Stimulated activated CD4-positive, alpha-beta T cell treated with anti-CD3 and anti-CD28 coated beads, Interleukin-1b, Interleukin-23, amount 100 ng/mL, for 1 hour (primary cell): ENCODE measurements at regions not wholly inside any gene's neighbourhood (a gene's known extent, or its start where the extent isn't known, plus 50 kb on each side); places are given as distances from the start of the nearest gene placed in this dataset.
A peak's percentile ranks its signal among the peaks of the same experiment; 100 is the strongest.
"Not testable (repeated sequence)": the region's sequence is repeated elsewhere in the genome, so short reads cannot be mapped to it uniquely, and the experiment has no call there.

Source experiments
- DNase-seq, 2 donors: peaks; one replicate each; pipeline ENCODE4 v3.0.0-alpha.2; 2020; ENCODE audit warnings: low read depth in 2 of 2

DNA sequence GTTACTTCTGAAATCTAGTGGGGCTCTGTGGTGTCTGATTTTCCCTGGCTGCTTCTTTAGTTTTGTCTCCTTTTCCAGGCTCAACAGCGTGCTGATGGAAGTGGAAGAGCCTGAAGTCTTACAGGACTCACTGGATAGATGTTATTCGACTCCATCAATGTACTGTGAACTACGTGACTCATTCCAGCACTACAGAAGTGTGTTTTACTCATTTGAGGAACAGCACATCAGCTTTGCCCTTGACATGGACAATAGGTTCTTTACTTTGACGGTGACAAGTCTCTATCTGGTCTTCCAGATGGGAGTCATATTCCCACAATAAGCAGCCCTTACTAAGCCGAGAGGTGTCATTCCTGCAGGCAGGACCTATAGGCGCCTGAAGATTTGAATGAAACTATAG is 51.1 kb downstream of the NBPF8 start:
- not testable (repeated sequence) for DNase-seq

- not testable (repeated sequence) for DNase-seq
Observed at GRCh38 chr1:120477663-120478062, 62.8 kb downstream of the NBPF8 start.

GRCh38 chr1:120478400-120478799 is 63.6 kb downstream of the NBPF8 start:
- not testable (repeated sequence) for DNase-seq

DNA sequence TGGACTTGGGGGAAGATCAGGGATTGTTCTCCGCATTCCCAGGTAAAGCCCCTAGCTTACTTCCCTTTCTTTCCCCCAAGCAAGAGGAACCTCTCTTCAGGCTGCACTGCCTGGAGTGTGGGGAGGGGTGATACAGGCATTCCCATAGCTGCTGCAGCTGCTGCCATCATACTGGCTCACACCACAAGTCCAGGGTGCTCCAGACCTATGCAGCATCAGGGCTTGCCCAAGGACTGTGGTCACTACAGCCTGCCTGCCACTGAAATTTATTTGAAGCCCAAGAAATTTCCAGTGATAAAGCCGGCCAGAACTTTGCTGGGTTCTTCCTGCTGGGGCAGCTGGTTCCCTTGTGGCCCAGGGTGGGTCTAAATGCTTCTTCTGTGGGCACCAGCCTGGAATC is 72.7 kb downstream of the NBPF8 start:
- DNase-seq: not testable (repeated sequence)

DNA sequence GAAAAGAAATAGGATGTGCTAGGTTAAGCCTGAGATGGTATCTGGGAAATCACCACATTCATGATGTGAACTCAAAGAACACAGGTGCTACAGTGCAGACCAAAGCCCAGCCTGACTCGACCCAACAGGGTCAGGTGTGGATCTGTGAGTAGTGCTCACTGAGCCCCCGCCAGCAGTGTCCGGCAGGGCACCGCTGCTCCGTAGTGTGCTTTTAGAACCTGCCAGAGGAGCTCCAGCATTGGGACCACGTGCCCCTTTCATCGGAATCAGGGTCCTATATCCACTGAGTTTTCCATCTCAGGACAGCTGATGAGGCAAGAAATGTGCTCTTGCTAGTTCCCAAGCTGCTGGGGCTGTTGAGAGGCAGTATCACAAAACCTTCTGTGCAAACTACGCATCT is 74.4 kb downstream of the NBPF8 start:
- DNase-seq: not testable (repeated sequence)

DNA sequence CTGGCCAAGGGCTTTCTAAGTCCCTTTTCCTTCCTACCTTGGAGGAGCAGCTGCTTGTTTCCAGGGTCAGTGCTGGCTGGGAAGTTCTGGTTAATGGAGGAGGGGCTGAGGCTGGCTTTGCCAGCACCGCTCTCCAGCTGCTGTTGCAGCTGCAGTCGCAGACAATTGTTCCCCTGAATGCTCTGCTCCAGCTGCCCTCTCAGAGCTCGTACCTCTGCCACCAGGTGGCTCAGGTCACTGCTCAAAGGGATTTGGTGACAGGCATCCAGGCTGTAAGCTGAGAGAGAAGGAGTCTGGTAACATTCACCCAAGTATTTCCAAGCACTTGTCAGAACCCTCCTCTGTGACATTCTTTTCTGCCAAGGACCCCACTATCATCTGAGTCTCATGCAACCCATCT is 82.3 kb downstream of the NBPF8 start:
- DNase-seq: not testable (repeated sequence)

DNA sequence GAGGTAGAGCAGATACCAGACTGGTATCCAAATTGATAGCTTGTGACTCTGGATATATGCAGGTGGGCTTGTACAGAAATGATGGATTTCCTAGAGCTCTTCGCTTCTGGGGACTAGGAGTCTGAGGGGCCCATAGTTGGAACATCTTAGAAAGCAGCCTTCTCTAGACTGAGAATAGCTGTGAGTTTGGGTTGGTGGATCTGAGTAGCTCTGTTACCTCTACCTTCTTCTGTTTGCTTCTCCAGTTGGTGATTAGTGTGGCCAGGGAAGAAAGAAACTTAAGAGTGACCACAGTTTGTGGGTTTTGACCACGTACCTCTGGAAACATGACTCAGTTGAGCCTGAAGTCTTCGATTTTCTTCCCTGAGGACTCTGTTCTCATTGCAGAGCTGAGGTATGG is 88.4 kb downstream of the NBPF8 start:
- not testable (repeated sequence) for DNase-seq

DNA sequence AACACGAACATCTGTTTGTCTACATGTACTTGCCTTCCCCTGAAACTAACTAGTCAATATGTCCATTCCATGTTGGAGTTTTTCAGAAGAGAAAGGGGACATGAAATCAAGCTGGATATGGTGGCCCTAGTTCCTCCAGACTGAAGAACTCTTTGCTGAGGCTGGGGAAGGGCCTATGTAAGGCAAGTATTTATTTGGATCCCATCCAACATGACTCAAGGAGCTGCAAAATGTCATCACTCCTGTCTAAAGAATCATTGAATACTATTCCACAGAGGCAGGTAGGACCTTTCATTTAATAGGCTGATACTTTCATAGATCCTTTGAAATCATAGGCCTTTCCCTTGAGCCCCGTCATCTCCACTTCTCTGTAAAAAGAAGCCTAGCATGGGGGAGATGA is 91.5 kb downstream of the NBPF8 start:
- not testable (repeated sequence) for DNase-seq

DNA sequence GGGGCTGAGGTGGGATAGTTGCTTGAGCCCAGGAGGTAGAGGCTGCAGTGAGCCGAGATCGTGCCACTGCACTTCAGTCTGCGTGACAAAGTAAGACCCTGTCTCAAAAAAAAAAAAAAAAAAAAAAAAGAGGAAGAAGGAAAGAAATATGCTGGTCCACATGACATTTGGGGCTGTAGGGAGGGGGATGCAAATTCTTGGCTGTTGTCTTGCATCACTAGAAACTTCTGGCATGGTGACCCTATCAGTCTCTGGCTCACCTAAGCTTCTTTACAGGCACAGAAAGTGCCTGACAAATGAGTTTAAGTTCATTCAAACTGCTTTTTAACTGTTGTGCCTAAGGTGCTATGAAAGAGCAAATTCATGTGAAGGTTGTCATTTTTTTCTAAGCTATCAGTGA is 93.5 kb downstream of the NBPF8 start:
- not testable (repeated sequence) for DNase-seq

DNA sequence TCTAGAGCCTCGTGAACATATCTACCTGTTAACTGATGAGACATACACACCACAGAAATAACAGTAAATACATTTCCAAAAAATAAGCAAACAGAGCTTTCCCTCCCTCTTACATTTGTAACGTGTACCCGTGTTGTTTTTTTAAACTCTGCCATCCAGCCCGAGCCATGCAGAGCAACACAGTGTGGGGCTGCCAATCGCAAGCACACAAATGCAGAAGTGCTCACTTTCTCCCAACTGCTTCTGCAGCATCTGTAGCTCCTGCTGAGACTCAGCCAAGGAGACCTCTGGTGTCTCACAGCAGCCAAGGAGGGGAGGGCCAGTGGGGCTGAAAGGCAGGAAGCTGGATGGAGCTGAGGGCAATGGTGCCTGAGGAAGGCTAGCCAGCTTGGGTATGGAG is 94.4 kb downstream of the NBPF8 start:
- not testable (repeated sequence) for DNase-seq

DNA sequence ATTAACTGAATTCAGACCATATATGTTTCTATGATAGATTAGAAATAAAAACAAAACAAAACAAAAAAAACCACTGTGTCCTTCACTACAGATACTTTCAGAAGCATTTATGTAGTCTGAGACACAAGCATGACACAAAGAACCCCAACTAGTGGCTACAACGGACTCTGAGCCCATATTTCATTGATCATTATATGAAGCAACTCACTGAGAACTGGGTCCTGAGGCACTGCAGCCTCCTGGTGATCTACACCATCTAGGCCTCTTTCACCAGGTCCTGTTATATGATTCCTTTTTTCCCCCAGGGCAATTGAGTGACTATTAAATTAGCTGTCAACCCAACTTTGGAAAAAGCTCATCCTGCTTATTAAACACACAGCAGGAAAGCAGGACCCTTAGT is 98.3 kb downstream of the NBPF8 start:
- DNase-seq: not testable (repeated sequence)

DNA sequence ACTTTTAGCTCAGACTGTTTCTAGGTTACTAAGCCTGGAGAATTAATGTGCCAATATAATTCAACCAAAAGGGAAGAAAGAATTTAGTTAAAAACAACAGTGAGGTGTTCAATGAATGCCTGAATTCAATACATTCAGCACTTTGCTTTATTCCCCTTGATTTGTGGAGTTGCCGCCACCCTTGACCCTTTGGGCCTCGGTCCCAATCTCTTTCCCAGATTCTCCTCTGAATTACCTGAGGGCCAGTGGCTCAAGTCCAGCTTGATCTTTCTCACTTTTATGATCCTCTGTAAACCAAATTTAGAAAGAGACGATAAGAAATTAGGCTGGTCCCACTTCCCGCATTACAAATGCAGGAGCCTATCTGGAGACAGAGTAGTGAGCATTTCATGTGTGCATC is 98.7 kb downstream of the NBPF8 start:
- not testable (repeated sequence) for DNase-seq

- not testable (repeated sequence) for DNase-seq
Observed at GRCh38 chr1:120519196-120519595, 104.4 kb downstream of the NBPF8 start.

DNA sequence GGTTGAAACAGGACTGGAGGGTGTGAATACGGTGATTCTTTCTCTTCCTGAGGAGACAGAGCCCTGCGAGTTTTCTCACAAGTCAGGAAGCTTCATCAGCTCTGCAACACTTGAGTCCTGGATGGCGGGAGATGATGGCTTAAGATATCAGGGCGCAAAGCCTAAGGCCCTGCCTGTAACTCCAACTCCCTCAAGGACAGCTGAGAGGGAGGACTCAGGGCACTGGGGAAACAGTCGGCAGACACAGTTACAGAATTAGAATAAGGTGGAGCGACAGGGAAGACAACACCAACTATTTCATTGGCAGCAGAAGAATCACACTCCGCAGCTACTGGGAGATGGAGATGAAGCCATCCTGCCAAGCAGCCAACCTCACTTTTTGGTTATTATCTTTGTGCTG is 109.6 kb downstream of the NBPF8 start:
- not testable (repeated sequence) for DNase-seq

DNA sequence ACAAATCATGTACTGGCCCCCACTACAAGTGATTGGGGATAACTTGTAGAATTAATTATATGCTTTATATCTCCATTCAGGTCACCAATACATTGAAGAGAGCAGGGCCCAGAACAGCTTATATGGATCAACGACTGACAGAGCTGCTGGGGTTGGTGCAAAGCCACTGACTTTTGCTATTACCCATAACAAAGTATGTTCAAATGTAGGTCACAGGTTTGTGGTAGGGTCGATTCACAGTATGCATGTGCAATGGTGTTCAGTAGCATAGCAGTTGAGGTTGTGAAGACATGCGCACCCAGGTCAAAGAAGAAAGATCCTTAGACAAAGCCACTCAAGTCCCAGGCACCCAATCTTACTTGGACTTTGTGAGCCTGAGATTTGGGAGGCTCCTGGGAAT is 110.6 kb downstream of the NBPF8 start:
- DNase-seq: not testable (repeated sequence)

GRCh38 chr1:120529475-120530089 is 114.7 kb downstream of the NBPF8 start:
- not testable (repeated sequence) for DNase-seq

DNA sequence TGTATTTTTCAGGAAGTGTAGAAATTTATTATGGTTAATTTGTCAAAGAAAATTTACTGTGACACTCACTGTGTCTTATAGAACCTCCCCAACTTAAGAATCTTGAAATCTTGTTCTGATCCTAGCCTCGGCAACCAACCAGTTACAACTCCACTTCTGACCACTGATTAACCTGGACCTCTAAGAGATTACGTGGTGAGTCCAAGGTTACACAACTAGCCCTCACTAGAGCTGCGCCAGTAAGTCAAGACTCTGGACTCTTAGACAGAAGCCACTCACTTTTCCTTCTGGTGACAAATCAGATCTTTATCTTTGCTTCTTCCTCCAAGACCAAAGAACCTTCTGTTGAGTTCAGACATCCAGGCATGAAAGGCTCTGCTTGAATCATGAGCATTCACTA is 116.6 kb downstream of the NBPF8 start:
- not testable (repeated sequence) for DNase-seq

DNA sequence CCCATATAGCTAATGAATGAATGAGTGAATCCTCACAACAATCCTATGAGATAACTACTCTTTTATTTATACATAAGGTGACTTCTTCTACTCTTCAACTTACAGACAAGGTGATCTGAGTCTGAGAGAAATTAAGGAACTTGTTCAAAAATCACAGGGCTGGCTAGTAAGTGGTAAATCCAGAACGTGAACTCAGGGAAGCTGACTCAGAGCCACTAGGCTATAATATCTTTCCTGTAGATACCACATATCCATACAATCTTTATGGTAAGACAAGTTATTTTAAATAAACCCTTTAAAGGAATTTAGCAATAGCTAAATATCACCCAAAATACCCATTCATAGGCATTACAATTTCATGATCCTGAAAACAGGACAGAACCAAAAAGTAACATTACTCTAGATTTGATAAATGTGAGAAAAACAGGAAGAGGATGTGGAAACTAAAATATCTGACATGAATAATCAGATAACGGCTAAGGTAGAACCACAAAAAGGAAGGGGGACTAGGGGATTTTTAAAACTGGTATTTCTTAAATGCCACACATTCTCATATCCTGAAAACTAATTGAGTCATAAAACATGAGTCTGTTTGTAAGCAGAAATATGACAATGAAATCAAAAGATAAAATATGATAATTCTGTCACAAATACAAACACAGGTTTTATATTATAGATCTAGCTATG is 119.7 kb downstream of the NBPF8 start:
- not testable (repeated sequence) for DNase-seq

DNA sequence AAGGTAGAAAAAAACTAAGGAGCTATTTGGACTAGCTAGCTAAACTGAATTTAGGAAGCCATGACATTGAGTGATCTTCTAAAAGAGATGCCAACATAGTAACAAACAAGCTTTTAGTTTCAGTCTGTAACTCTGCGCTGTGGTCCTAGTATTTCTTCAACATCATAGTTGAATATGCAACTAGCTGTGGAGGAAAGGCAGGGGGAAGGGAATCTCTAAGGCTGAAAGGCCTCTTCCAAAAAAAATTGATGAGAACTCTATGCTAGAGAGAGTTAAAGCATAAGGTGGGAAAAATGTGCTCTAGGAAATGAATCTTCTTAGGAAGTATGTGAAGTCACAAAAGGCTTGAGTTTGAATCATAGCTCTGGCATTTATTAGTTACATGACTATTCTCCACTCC is 120.2 kb downstream of the NBPF8 start:
- not testable (repeated sequence) for DNase-seq

- not testable (repeated sequence) for DNase-seq
Observed at GRCh38 chr1:120541394-120541793, 126.6 kb downstream of the NBPF8 start.

DNA sequence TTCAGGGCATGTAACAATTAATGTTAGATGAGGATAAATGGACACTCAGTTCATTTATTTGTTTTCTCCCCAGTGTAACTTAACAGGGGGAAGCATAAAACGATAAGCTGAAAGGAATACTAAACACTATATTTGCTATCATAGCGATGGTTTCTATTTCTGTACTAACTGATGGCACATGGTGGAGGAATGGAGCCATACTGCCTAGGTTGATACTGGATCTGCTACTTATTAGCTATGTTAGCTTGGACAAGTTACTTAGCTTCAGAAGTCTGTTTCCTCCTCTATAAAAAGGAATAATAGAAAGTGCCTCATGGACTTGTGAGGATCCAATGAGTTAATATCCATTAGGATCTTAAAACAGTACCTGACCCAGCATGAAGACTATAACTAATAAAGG is 127.5 kb downstream of the NBPF8 start:
- not testable (repeated sequence) for DNase-seq

- not testable (repeated sequence) for DNase-seq
Observed at GRCh38 chr1:120542940-120543339, 128.1 kb downstream of the NBPF8 start.

DNA sequence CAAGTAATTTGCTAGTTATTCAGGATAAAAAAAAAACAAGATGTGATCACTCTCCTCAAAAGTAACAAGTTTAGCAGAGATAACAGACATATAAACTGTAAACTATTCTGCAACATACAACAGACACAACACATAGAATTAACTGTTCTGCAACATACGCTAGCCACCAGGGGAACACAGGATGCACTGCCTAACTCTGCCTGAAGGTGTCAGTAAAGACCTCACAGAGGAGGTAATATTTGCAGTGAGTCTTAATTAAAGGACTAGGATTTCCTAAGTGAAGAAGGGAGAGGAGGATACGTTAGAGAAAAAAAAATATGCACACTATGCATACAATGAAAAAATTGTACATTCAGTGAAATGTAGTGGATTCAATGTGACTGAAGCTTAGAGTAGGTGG is 129.6 kb downstream of the NBPF8 start:
- peak; percentile 67 to 68 for DNase-seq
